Common myeloid progenitor, CD34-positive (primary cell): ENCODE measurements at regions not wholly inside any gene's neighbourhood (a gene's known extent, or its start where the extent isn't known, plus 50 kb on each side); places are given as distances from the start of the nearest gene placed in this dataset.

Experiments
- CTCF ChIA-PET: fragments of 350-600 bp; sonication (Branson Sonifier 250); formaldehyde crosslinking; loops from one replicate; lab custom pipeline; 2021; ENCODE audit warnings: antibody characterized with exemption; lab: Charles Lee
- POLR2A ChIA-PET: fragments of 350-600 bp; sonication (Branson Sonifier 250); formaldehyde crosslinking; loops from one replicate; lab custom pipeline; 2021; ENCODE audit warnings: antibody characterized with exemption; lab: Charles Lee
- DNase-seq, 3 donors: peaks; one replicate each; pipeline versions ENCODE4 v3.0.0 to v3.0.0-alpha.2; 2013
- H3K27ac ChIP-seq, 2 experiments: 1 replicate in 1 of 2; 2 replicates in 1 of 2; pipeline ENCODE4 v1.7.0; 2013; ENCODE audit warnings: inconsistent platforms in 2 of 2, low read length in 2 of 2, mild to moderate bottlenecking in 2 of 2, low read depth in 1 of 2, moderate library complexity in 1 of 2; ENCODE audit not compliant: severe bottlenecking in 2 of 2, insufficient read depth in 1 of 2, poor library complexity in 1 of 2
- H3K27me3 ChIP-seq, 5 experiments: replicated peaks in 2 of 5; 1 replicate in 3 of 5; 2 replicates in 2 of 5; pipeline versions ENCODE4 v1.6.1 to v1.7.0; 2013; ENCODE audit warnings: low read length in 4 of 5, mild to moderate bottlenecking in 2 of 5, moderate library complexity in 2 of 5, inconsistent platforms in 1 of 5; ENCODE audit not compliant: insufficient read depth in 5 of 5, control insufficient read depth in 4 of 5
- H3K36me3 ChIP-seq, 4 experiments: 1 replicate in 2 of 4; 2 replicates in 2 of 4; pipeline versions ENCODE4 v1.6.1 to v1.7.0; 2013; ENCODE audit warnings: low read length in 3 of 4, control low read depth in 1 of 4, mild to moderate bottlenecking in 1 of 4; ENCODE audit not compliant: control insufficient read depth in 4 of 4, insufficient read depth in 4 of 4
- H3K4me1 ChIP-seq, 4 experiments: 1 replicate in 3 of 4; 2 replicates in 1 of 4; pipeline versions ENCODE4 v1.6.1 to v1.7.1; 2013; ENCODE audit warnings: low read length in 3 of 4, mild to moderate bottlenecking in 3 of 4, control low read depth in 1 of 4, inconsistent platforms in 1 of 4, moderate library complexity in 1 of 4; ENCODE audit not compliant: control insufficient read depth in 4 of 4, insufficient read depth in 4 of 4; ENCODE audit errors: control extremely low read depth in 1 of 4
- H3K4me3 ChIP-seq, 7 experiments: 1 replicate in 4 of 7; 2 replicates in 3 of 7; pipeline versions ENCODE4 v1.5.1 to v1.7.0; 2013; ENCODE audit warnings: mild to moderate bottlenecking in 7 of 7, low read length in 6 of 7, moderate library complexity in 6 of 7, inconsistent platforms in 2 of 7, low read depth in 2 of 7, control low read depth in 1 of 7; ENCODE audit not compliant: insufficient read depth in 4 of 7, control insufficient read depth in 1 of 7; ENCODE audit errors: extremely low read depth in 1 of 7
- H3K9me3 ChIP-seq, 5 experiments: 1 replicate in 4 of 5; 2 replicates in 1 of 5; pipeline versions ENCODE4 v1.6.1 to v1.7.1; 2013; ENCODE audit warnings: low read length in 4 of 5, mild to moderate bottlenecking in 2 of 5, inconsistent platforms in 1 of 5, low read depth in 1 of 5, moderate library complexity in 1 of 5; ENCODE audit not compliant: control insufficient read depth in 4 of 5, insufficient read depth in 2 of 5; ENCODE audit errors: control extremely low read depth in 1 of 5
- WGBS: methylation state at CpG from one replicate; pipeline ENCODE4 v1.1.5; 2013; ENCODE audit not compliant: insufficient coverage; 5-methylcytosine and 5-hydroxymethylcytosine counted together

DNA sequence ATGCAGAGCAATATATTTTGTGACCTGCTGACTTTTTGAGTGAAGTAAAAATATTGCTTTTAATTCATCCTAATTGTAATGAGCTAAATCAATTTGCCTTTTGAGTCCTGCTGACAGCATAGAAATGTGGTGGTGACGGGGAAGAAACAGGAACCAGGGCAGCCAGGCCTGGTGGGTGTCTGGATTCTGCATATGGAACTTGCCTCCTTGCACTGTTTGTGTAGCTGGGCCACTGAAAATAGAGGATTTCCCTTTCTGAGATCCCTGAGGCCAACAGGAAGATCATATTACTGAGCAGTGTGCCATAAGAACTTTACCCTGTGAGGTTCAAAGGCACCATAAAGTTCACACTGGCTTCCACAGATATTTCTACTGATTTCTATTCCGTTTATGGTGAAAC, 488.4 kb upstream of the AKR1E2 start:
- POLR2A ChIA-PET, result no interaction called here
- DNase-seq, result peak in 1 of 3 donors; percentile 11
- Histone ChIP-seq H3K4me1 (no peaks in the 10 kb centered on the region), H3K27me3 (no peaks in the 10 kb centered on the region), H3K9me3 (peaks cover 0 to 14% (median 3%) of the 10 kb centered on the region in 5 experiments), H3K4me3 (no peak overlapping the region), H3K27ac (no peak overlapping the region), H3K36me3 (no peaks in the 10 kb centered on the region)
- CTCF ChIA-PET, result interaction anchor here (1.2 to 1.5 kb wide), 2 partner anchors 11 to 17 kb away, joined by 3 to 5 read pairs; no protein-coding TSS in a partner anchor
- 75% methylated on average over 2 of the region's 2 CpGs for WGBS

DNA sequence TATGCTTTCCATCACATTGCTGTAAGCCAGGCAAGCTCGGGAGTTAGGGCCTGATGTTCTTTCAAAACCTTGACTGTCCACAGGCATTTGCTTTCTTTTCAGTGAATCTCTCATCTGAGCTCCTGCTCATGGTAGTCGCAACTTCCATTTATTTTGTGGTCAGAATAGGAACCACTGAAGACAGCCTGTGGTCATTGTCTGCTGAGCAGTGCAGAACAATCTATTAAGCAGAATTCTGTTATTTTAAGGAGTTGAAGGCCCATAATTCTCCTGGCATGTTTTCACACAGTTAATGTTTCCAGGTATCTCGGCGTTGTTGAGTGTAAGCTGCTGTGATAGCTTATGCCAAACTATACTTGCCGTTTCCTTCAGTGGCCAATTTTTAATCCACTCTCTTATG, 491.1 kb upstream of the AKR1E2 start:
- POLR2A ChIA-PET, result no interaction called here
- CTCF ChIA-PET, result interaction anchor here (0.9 kb wide), 1 partner anchor 15 kb away, joined by 3 read pairs; no protein-coding TSS in a partner anchor

DNA sequence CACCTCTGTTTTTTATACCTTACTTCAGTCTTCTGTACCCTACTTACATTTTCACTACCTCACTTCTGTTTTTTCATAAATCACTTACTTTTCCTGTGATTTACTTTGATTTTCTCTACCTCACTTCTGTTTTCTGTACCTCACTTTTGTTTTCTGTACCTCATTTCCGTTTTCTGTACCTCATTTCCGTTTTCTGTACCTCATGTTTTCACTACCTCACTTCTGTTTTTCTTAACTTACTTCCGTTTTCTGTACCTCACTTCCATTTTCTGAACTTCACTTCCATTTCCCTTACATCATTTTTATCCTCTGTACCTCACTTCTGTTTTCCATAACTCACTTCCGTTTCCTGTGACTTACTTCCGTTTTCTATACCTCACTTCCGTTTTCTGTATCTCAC, 492.0 kb upstream of the AKR1E2 start:
- 95% methylated on average over 6 of the region's 6 CpGs for WGBS
- Histone ChIP-seq H3K4me3 (no peak overlapping the region), H3K27ac (no peak overlapping the region), H3K27me3 (no peaks in the 10 kb centered on the region), H3K9me3 (peaks cover 0 to 14% (median 4%) of the 10 kb centered on the region in 5 experiments), H3K36me3 (no peaks in the 10 kb centered on the region), H3K4me1 (no peaks in the 10 kb centered on the region)
- peak in 1 of 3 donors; percentile 19 for DNase-seq
- ChIA-PET CTCF (no interaction called here), POLR2A (no interaction called here)

More for the DNA sequence above, 491.1 kb upstream of the AKR1E2 start:
- Histone ChIP-seq H3K27me3 (no peaks in the 10 kb centered on the region), H3K27ac (no peak overlapping the region), H3K4me1 (no peaks in the 10 kb centered on the region), H3K9me3 (peaks cover 0 to 14% (median 4%) of the 10 kb centered on the region in 5 experiments), H3K36me3 (no peaks in the 10 kb centered on the region), H3K4me3 (no peak overlapping the region)
- peak in 1 of 3 donors; percentile 5 for DNase-seq
- 95% methylated on average over 5 of the region's 5 CpGs for WGBS

DNA sequence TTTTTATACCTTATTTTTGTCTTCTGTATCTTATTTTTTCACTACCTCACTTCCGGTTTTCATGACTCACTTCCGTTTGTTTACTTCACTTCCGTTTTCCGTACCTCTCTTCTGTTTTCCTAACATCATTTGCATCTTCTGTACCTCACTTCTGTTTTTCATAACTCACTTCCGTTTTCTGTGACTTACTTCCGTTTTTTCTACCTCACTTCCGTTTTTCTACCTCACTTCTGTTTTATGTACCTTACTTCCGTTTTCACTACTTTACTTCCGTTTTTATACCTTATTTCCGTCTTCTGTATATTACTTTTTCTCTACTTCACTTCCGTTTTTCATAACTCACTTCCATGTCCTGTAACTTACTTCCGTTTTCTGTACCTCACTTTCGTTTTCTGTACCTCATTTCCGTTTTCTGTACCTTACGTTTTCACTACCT, 492.5 kb upstream of the AKR1E2 start:
- Histone ChIP-seq H3K36me3 (no peaks in the 10 kb centered on the region), H3K4me1 (no peaks in the 10 kb centered on the region), H3K4me3 (no peak overlapping the region), H3K9me3 (peaks cover 0 to 14% (median 4%) of the 10 kb centered on the region in 5 experiments), H3K27me3 (no peaks in the 10 kb centered on the region), H3K27ac (no peak overlapping the region)
- ChIA-PET POLR2A (no interaction called here), CTCF (no interaction called here)
- DNase-seq, result peak; percentile 25 to 69 (median 41)
- WGBS, result 81% methylated on average over 15 of the region's 15 CpGs

DNA sequence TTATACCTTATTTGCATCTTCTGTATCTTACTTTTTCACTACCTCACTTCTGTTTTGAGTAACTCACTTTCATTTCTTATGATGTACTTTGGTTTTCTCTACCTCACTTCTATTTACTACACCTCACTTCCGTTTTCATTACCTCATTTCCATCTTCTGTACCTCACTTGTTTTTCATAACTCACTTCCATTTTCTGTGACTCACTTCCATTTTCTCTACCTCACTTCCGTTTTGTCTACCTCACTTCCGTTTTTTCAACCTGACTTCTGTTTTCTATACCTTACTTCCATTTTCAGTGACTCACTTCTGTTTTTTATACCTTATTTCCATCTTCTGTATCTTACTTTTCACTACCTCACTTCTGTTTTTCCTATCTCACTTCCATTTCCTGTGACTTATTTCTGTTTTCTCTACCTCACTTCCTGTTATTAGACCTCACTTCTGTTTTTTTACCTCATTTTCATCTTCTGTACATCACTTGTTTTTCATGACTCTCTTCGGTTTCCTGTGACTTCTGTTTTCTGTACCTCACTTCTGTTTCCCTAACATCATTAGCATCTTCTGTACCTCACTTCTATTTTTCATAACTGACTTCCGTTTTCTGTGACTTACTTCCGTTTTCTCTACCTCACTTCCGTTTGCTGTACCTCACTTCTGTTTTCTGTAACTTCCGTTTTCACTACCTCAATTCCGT, 493.1 kb upstream of the AKR1E2 start:
- WGBS, result 79% methylated on average over 9 of the region's 9 CpGs
- H3K27me3 ChIP-seq, result no peaks in the 10 kb centered on the region
- H3K4me3 ChIP-seq, result no peak overlapping the region
- no peaks in the 10 kb centered on the region for H3K36me3 ChIP-seq
- CTCF ChIA-PET, result no interaction called here
- no peaks in the 10 kb centered on the region for H3K4me1 ChIP-seq
- DNase-seq, result peak in 1 of 3 donors; percentile 15
- H3K9me3 ChIP-seq, result peaks cover 0 to 14% (median 4%) of the 10 kb centered on the region in 5 experiments
- H3K27ac ChIP-seq, result no peak overlapping the region
- POLR2A ChIA-PET, result no interaction called here

DNA sequence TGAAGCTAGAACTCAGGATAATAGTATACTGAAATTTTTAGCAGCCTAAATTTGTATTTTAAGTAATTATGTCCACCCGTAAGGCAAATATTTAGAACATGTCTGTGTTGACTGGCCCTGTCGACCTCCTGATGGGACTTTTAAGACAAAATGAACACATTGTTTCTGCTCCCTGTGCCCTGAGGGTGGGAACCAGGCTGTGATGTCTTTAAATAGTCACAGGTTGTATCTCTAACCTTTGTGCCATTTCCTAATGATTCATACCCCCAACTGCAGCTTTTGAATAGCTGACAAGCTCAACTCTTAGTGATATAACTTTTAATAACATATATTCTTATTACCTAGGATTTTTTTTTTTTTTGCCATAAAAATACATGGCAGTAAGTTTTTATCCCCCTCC, 494.9 kb upstream of the AKR1E2 start:
- Histone ChIP-seq H3K4me3 (no peak overlapping the region), H3K36me3 (no peaks in the 10 kb centered on the region), H3K27me3 (no peaks in the 10 kb centered on the region), H3K4me1 (no peaks in the 10 kb centered on the region), H3K9me3 (peaks cover 0 to 14% (median 4%) of the 10 kb centered on the region in 5 experiments), H3K27ac (no peak overlapping the region)
- ChIA-PET POLR2A (no interaction called here), CTCF (no interaction called here)
- 71% methylated on average over 1 of the region's 2 CpGs for WGBS
- DNase-seq, result no peak

DNA sequence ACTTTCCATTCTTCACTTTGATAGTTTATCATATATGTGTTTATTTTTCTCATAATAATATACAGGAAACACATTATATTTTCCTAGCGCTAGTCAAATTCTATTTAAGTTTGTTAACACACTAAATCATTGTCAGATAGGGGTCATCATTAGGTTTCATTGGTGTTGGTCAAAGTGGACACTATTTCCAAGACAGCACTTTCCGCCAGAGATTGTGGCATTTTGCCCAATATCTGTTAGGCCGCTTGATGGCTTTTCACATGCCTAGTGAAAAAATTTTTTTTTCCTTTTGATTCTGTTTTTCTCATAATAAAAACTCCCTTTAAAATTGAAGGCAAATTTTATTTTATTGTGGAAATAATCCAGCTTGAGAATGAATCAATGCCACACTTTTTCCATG, 495.4 kb upstream of the AKR1E2 start:
- Histone ChIP-seq H3K36me3 (no peaks in the 10 kb centered on the region), H3K4me3 (no peak overlapping the region), H3K4me1 (no peaks in the 10 kb centered on the region), H3K27me3 (no peaks in the 10 kb centered on the region), H3K27ac (no peak overlapping the region), H3K9me3 (peaks cover 0 to 14% (median 4%) of the 10 kb centered on the region in 5 experiments)
- POLR2A ChIA-PET, result no interaction called here
- DNase-seq, result no peak
- CTCF ChIA-PET, result no interaction called here
- 100% methylated on average over 1 of the region's 3 CpGs for WGBS
